ENCODE measurements at regions not wholly inside any gene's neighbourhood (a gene's known extent, or its start where the extent isn't known, plus 50 kb on each side); places are given as distances from the start of the nearest gene placed in this dataset.

- Histone ChIP-seq H3K9ac (ENCODE audit: low read length) (no peak overlapping the region), H2AK5ac (ENCODE audit: low read length, severe bottlenecking) (no peak overlapping the region), H3K4me1 (ENCODE audit: control insufficient read depth, insufficient read depth, low read depth, low read length) (peaks cover 2% of the 10 kb centered on the region), H3K9me3 (ENCODE audit: control insufficient read depth, low read length) (no peaks in the 10 kb centered on the region), H3K18ac (ENCODE audit: low read depth in 1 of 2, low read length in 2 of 2) (no peak overlapping the region), H2BK15ac (ENCODE audit: low read depth, poor library complexity, severe bottlenecking) (no peak overlapping the region), H2BK5ac (ENCODE audit: low read depth, low read length, poor library complexity, severe bottlenecking) (no peak overlapping the region), H3K23ac (ENCODE audit: low read length in 2 of 2) (no peak overlapping the region), H3K36me3 (ENCODE audit: control insufficient read depth in 1 of 2, insufficient read depth in 2 of 2, low read depth in 1 of 2, low read length in 2 of 2) (no peaks in the 10 kb centered on the region), H3K79me1 (replicated peaks; ENCODE audit: low read length, poor library complexity, severe bottlenecking) (no peaks in the 10 kb centered on the region), H2AFZ (ENCODE audit: low read depth, low read length) (no peak overlapping the region), H4K8ac (ENCODE audit: low read length) (no peak overlapping the region), H4K91ac (ENCODE audit: low read length) (no peak overlapping the region), H2BK12ac (ENCODE audit: low read length in 2 of 2) (no peak overlapping the region), H3K14ac (ENCODE audit: low read length in 2 of 2) (no peak overlapping the region), H3K27ac (ENCODE audit: low read length, poor library complexity, severe bottlenecking) (no peak overlapping the region), H3K4me2 (ENCODE audit: low read length, poor library complexity, severe bottlenecking) (no peak overlapping the region), H3K4ac (ENCODE audit: low read depth in 1 of 2, low read length in 2 of 2) (no peak overlapping the region), H2BK120ac (ENCODE audit: low read depth, low read length) (no peak overlapping the region), H3K4me3 (ENCODE audit: insufficient read depth in 1 of 2, low read depth in 1 of 2, low read length in 2 of 2) (no peak overlapping the region), H3K27me3 (ENCODE audit: control insufficient read depth in 1 of 2, insufficient read depth in 1 of 2, low read length in 2 of 2) (peaks cover 4 to 14% of the 10 kb centered on the region in 2 experiments)
- DNase-seq: no peak
- WGBS: 91% methylated on average over 5 of the region's 5 CpGs
These were observed 102.3 kb upstream of the SMAD3 start for GRCh38 chr15:66963084-66963483.

- Histone ChIP-seq H3K9me3 (ENCODE audit: control insufficient read depth, low read length) (no peaks in the 10 kb centered on the region), H3K4me2 (ENCODE audit: low read length, poor library complexity, severe bottlenecking) (no peak overlapping the region), H3K27ac (ENCODE audit: low read length, poor library complexity, severe bottlenecking) (no peak overlapping the region), H3K18ac (ENCODE audit: low read depth in 1 of 2, low read length in 2 of 2) (no peak overlapping the region), H2AFZ (ENCODE audit: low read depth, low read length) (no peak overlapping the region), H2BK15ac (ENCODE audit: low read depth, poor library complexity, severe bottlenecking) (no peak overlapping the region), H2BK120ac (ENCODE audit: low read depth, low read length) (no peak overlapping the region), H3K4me3 (ENCODE audit: insufficient read depth in 1 of 2, low read depth in 1 of 2, low read length in 2 of 2) (no peak overlapping the region), H3K4ac (ENCODE audit: low read depth in 1 of 2, low read length in 2 of 2) (no peak overlapping the region), H3K9ac (ENCODE audit: low read length) (no peak overlapping the region), H3K27me3 (ENCODE audit: control insufficient read depth in 1 of 2, insufficient read depth in 1 of 2, low read length in 2 of 2) (peaks cover 4 to 14% of the 10 kb centered on the region in 2 experiments), H3K79me1 (replicated peaks; ENCODE audit: low read length, poor library complexity, severe bottlenecking) (no peaks in the 10 kb centered on the region), H3K14ac (ENCODE audit: low read length in 2 of 2) (no peak overlapping the region), H3K36me3 (ENCODE audit: control insufficient read depth in 1 of 2, insufficient read depth in 2 of 2, low read depth in 1 of 2, low read length in 2 of 2) (no peaks in the 10 kb centered on the region), H4K91ac (ENCODE audit: low read length) (no peak overlapping the region), H3K4me1 (ENCODE audit: control insufficient read depth, insufficient read depth, low read depth, low read length) (peaks cover 2% of the 10 kb centered on the region), H3K23ac (ENCODE audit: low read length in 2 of 2) (no peak overlapping the region), H2BK12ac (ENCODE audit: low read length in 2 of 2) (no peak overlapping the region), H2AK5ac (ENCODE audit: low read length, severe bottlenecking) (no peak overlapping the region), H2BK5ac (ENCODE audit: low read depth, low read length, poor library complexity, severe bottlenecking) (no peak overlapping the region), H4K8ac (ENCODE audit: low read length) (no peak overlapping the region)
- WGBS: no CpG with 5 or more reads among the region's 1 CpG
- DNase-seq: no peak
These were observed 101.7 kb upstream of the SMAD3 start for GRCh38 chr15:66963710-66964109.

GRCh38 chr15:66964111-66964738, 101.2 kb upstream of the SMAD3 start:
- no peak overlapping the region for H4K8ac ChIP-seq (ENCODE audit: low read length)
- no peak for DNase-seq
- WGBS: 92% methylated on average over 9 of the region's 9 CpGs

GRCh38 chr15:66964791-66965190, 100.6 kb upstream of the SMAD3 start:
- Histone ChIP-seq H3K9me3 (ENCODE audit: control insufficient read depth, low read length) (no peaks in the 10 kb centered on the region), H2AFZ (ENCODE audit: low read depth, low read length) (no peak overlapping the region), H3K4ac (ENCODE audit: low read depth in 1 of 2, low read length in 2 of 2) (no peak overlapping the region), H3K27me3 (ENCODE audit: control insufficient read depth in 1 of 2, insufficient read depth in 1 of 2, low read length in 2 of 2) (peaks cover 0 to 4% of the 10 kb centered on the region in 2 experiments), H2BK120ac (ENCODE audit: low read depth, low read length) (no peak overlapping the region), H3K36me3 (ENCODE audit: control insufficient read depth in 1 of 2, insufficient read depth in 2 of 2, low read depth in 1 of 2, low read length in 2 of 2) (no peaks in the 10 kb centered on the region), H3K4me1 (ENCODE audit: control insufficient read depth, insufficient read depth, low read depth, low read length) (peaks cover 2% of the 10 kb centered on the region), H2BK5ac (ENCODE audit: low read depth, low read length, poor library complexity, severe bottlenecking) (no peak overlapping the region), H2AK5ac (ENCODE audit: low read length, severe bottlenecking) (no peak overlapping the region), H3K79me1 (replicated peaks; ENCODE audit: low read length, poor library complexity, severe bottlenecking) (no peaks in the 10 kb centered on the region), H4K8ac (ENCODE audit: low read length) (no peak overlapping the region), H3K23ac (ENCODE audit: low read length in 2 of 2) (peak overlapping the region in 1 of 2 experiments; percentile 20), H4K91ac (ENCODE audit: low read length) (no peak overlapping the region), H3K18ac (ENCODE audit: low read depth in 1 of 2, low read length in 2 of 2) (no peak overlapping the region), H3K14ac (ENCODE audit: low read length in 2 of 2) (no peak overlapping the region), H3K4me2 (ENCODE audit: low read length, poor library complexity, severe bottlenecking) (no peak overlapping the region), H2BK12ac (ENCODE audit: low read length in 2 of 2) (no peak overlapping the region), H3K4me3 (ENCODE audit: insufficient read depth in 1 of 2, low read depth in 1 of 2, low read length in 2 of 2) (no peak overlapping the region), H3K27ac (ENCODE audit: low read length, poor library complexity, severe bottlenecking) (no peak overlapping the region), H3K9ac (ENCODE audit: low read length) (no peak overlapping the region), H2BK15ac (ENCODE audit: low read depth, poor library complexity, severe bottlenecking) (peak overlapping the region; percentile 62)
- no peak for DNase-seq
- WGBS: 88% methylated on average over 9 of the region's 9 CpGs

More at GRCh38 chr15:66964111-66964738, 101.2 kb upstream of the SMAD3 start:
- H3K4me3 ChIP-seq (ENCODE audit: insufficient read depth in 1 of 2, low read depth in 1 of 2, low read length in 2 of 2): no peak overlapping the region
- no peak overlapping the region for H2AFZ ChIP-seq (ENCODE audit: low read depth, low read length)
- no peak overlapping the region for H3K14ac ChIP-seq (ENCODE audit: low read length in 2 of 2)
- H2BK12ac ChIP-seq (ENCODE audit: low read length in 2 of 2): no peak overlapping the region
- H3K4ac ChIP-seq (ENCODE audit: low read depth in 1 of 2, low read length in 2 of 2): no peak overlapping the region
- no peak overlapping the region for H3K18ac ChIP-seq (ENCODE audit: low read depth in 1 of 2, low read length in 2 of 2)
- H3K9me3 ChIP-seq (ENCODE audit: control insufficient read depth, low read length): no peaks in the 10 kb centered on the region
- no peak overlapping the region for H2AK5ac ChIP-seq (ENCODE audit: low read length, severe bottlenecking)
- H4K91ac ChIP-seq (ENCODE audit: low read length): no peak overlapping the region
- H2BK15ac ChIP-seq (ENCODE audit: low read depth, poor library complexity, severe bottlenecking): no peak overlapping the region
- H3K9ac ChIP-seq (ENCODE audit: low read length): no peak overlapping the region
- no peak overlapping the region for H2BK5ac ChIP-seq (ENCODE audit: low read depth, low read length, poor library complexity, severe bottlenecking)
- no peaks in the 10 kb centered on the region for H3K36me3 ChIP-seq (ENCODE audit: control insufficient read depth in 1 of 2, insufficient read depth in 2 of 2, low read depth in 1 of 2, low read length in 2 of 2)
- no peak overlapping the region for H3K23ac ChIP-seq (ENCODE audit: low read length in 2 of 2)
- H3K27me3 ChIP-seq (ENCODE audit: control insufficient read depth in 1 of 2, insufficient read depth in 1 of 2, low read length in 2 of 2): peaks cover 2 to 10% of the 10 kb centered on the region in 2 experiments
- H3K4me2 ChIP-seq (ENCODE audit: low read length, poor library complexity, severe bottlenecking): no peak overlapping the region
- H3K4me1 ChIP-seq (ENCODE audit: control insufficient read depth, insufficient read depth, low read depth, low read length): peaks cover 2% of the 10 kb centered on the region
- no peak overlapping the region for H3K27ac ChIP-seq (ENCODE audit: low read length, poor library complexity, severe bottlenecking)
- no peak overlapping the region for H2BK120ac ChIP-seq (ENCODE audit: low read depth, low read length)
- no peaks in the 10 kb centered on the region for H3K79me1 ChIP-seq (replicated peaks; ENCODE audit: low read length, poor library complexity, severe bottlenecking)

All from mesenchymal stem cell (in vitro differentiated cells and primary cell).